GM12864 (cell line): ENCODE measurements at regions not wholly inside any gene's neighbourhood (a gene's known extent, or its start where the extent isn't known, plus 50 kb on each side); places are given as distances from the start of the nearest gene placed in this dataset.
A peak's percentile ranks its signal among the peaks of the same experiment; 100 is the strongest.

Experiments used
- DNase-seq: peaks from one replicate; pipeline ENCODE4 v3.0.0-alpha.2; 2011; ENCODE audit warnings: low read depth
- H3K4me3 ChIP-seq: 2 replicates; pipeline ENCODE4 v1.5.1; 2011; ENCODE audit warnings: mild to moderate bottlenecking, low read depth, low read length, control low read depth
- TF ChIP-seq, protein P1 (sequence below): IDR thresholded peaks from 2 replicates; pipeline ENCODE4 v1.5.1; 2011; ENCODE audit warnings: low read depth, mild to moderate bottlenecking, moderate library complexity, low read length, control low read depth, inconsistent platforms; ENCODE audit errors: missing control alignments

DNA sequence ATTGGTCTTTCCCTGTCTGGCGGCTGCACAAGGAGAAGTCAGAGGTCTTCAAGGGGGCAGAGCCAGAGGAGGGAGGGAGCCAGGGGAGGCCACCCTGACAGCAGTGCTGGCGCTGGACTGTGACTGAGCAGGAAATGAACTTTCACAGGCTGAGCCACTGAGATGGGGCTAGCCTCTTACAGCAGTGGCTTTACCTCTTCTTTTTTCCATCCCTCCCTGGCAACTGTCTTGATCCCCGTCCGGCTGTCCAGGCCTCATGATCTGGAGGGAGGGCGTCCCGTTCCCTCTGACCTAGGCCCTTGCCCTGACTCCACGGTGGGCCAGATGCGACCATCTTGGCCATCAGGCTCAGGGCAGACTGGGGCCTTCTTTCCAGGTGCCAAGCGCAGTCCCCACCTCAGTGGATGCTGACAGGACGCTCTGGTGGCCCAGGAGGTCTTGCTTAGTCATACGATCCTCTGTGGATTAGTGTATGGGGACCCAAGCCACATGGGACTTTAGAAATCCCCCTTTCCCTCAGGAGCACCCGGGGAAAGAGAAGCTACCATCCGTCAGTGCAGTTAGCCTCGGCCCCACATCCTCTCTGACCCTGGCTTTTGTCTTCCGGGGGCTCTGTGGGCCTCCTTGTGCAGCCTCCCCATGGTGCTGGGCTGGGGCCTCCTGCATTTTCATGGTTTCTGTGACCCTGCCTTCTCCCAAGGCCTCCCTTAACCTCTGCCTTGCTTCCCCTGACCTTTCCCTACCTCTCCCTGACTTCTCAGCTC, 57.4 kb upstream of the CCDC167 start:
- no peak for DNase-seq

DNA sequence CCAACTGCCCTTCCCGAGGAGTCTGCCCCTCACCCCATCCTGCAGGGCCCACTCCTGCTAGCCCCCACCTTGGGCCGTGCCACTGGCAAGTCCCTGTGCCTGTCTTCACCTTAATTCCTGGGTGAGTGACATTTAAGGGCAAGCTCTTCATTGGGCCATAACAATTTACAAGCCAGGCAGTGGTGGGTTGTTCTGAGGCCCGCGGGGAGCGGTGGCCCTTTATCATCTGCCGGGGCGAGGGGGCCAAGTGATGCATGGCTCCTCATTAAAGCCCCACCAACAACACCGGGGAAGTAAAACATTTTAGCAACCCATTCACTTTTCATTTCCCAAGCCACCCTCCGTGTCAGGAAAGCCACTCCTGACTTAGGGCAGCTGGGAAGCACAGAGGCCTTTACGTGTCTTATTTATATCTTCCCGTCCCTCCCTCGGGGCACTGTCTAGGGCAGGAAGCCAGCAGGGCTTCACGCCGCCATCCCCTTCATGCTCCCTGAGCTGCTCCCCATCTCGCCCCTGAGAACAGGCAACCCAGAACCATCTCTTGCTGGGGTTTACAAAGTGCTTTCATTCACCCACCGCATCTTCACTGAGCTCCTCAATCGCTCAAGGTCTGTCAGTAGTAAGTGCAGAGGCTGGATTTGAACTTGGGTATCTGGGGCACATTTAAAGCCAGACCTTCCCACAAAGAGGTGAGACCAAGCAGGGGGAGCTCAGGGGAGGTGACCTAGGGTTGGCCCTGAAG, 55.5 kb upstream of the CCDC167 start:
- DNase-seq: no peak
- TF ChIP-seq, protein P1, sequence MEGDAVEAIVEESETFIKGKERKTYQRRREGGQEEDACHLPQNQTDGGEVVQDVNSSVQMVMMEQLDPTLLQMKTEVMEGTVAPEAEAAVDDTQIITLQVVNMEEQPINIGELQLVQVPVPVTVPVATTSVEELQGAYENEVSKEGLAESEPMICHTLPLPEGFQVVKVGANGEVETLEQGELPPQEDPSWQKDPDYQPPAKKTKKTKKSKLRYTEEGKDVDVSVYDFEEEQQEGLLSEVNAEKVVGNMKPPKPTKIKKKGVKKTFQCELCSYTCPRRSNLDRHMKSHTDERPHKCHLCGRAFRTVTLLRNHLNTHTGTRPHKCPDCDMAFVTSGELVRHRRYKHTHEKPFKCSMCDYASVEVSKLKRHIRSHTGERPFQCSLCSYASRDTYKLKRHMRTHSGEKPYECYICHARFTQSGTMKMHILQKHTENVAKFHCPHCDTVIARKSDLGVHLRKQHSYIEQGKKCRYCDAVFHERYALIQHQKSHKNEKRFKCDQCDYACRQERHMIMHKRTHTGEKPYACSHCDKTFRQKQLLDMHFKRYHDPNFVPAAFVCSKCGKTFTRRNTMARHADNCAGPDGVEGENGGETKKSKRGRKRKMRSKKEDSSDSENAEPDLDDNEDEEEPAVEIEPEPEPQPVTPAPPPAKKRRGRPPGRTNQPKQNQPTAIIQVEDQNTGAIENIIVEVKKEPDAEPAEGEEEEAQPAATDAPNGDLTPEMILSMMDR: no peak
- peak overlapping the region; percentile 64 for H3K4me3 ChIP-seq

More for the DNA sequence above, 57.4 kb upstream of the CCDC167 start:
- TF ChIP-seq, protein P1: no peak
- peak overlapping the region; percentile 38 for H3K4me3 ChIP-seq

DNA sequence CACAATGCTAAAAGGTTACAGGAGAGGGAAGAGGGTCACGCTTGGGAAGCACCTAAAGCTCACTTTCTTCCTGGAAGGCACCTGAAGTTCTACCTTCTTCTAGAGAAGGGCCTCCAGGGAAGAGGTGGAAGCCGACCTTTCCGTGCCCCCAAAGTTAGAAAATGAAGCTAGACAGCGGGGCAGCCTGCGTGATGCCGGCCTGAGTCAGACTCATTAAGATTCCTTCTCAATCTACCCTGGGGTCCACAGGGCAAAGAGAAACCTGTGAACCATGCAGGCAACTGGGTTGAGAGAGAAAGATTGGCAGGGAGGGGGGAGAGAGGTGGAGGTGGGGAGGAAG, 54.8 kb upstream of the CCDC167 start:
- H3K4me3 ChIP-seq: peak overlapping the region; percentile 64
- TF ChIP-seq, protein P1: no peak
- no peak for DNase-seq

DNA sequence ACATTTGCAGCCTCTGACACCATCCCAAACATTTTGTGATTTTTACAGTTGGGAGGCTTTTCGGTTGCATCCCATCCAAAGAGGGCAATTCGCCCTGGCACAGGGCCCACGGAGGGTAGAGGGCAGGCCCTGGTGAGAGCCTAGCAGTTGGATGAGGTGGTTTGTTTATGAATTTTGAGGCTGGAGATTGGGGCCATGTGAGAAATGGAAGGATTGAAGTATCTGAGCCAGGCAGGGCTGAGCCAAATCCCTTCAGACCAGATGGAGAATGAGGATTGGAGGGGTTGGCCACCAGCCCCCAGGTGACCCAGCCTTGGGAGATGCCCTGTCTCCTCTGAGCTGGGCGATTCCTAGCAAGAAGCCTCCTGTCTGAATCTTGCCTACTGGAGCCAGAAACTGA, 52.6 kb upstream of the CCDC167 start:
- no peak for DNase-seq
- TF ChIP-seq, protein P1: no peak

DNA sequence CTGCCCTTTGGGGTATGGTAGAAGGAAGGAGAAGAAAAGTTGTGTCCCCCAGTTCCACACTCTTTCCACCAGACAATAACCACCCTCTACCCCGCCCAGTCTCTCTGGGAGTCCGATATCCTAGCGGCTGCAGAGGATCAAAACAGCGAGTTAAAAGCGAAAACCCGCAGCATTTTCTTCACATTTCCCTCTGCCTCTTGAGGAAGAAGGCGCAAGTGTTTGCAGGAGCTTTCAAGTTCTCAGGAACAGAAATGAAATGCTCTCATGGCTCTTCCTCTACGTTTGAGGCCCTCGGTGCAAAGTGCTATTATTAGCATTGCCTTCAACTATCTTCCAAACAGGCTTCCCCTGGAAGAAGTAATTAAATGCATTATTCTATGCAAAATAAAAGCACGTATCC, 52.2 kb upstream of the CCDC167 start:
- no peak overlapping the region for H3K4me3 ChIP-seq
- DNase-seq: no peak
- TF ChIP-seq, protein P1: no peak

More for the DNA sequence above, 52.6 kb upstream of the CCDC167 start:
- H3K4me3 ChIP-seq: no peak overlapping the region

DNA sequence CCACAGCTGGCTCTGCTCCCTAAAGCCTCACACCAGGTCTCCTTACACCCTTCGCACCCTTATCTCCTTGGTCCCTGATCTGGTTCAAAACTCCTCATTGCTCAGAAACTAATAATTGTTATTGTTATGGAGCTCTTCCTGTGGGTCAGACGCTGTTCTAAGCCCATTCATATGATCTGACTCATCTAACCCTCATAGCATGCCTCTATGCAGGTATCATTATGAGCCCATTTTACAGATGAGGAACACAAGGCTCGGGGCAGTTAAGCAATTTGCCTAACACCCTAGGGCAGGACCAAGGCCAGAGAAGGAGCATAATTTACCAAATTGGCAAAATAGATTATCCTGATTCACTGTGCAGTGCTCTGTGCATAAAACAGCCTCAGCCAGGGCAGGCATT, 51.8 kb upstream of the CCDC167 start:
- no peak for DNase-seq
- TF ChIP-seq, protein P1: no peak
- H3K4me3 ChIP-seq: no peak overlapping the region
